HEK293T (cell line): ENCODE measurements at regions not wholly inside any gene's neighbourhood (a gene's known extent, or its start where the extent isn't known, plus 50 kb on each side); places are given as distances from the start of the nearest gene placed in this dataset.

Experiments
- ARNT ChIP-seq: fragments of 450-650 bp; IDR thresholded peaks from 2 replicates; pipeline ENCODE4 v1.6.1; 2017; ENCODE audit warnings: mild to moderate bottlenecking
- FOXA1 ChIP-seq: fragments of 450-650 bp; IDR thresholded peaks from 2 replicates; pipeline ENCODE4 v1.6.1; 2016; ENCODE audit warnings: mild to moderate bottlenecking
- FOXK2 ChIP-seq: fragments of 450-650 bp; IDR thresholded peaks from 2 replicates; pipeline ENCODE4 v1.6.1; 2016; ENCODE audit warnings: mild to moderate bottlenecking
- FOXM1 ChIP-seq: fragments of 450-650 bp; IDR thresholded peaks from 2 replicates; pipeline ENCODE4 v1.6.1; 2017; ENCODE audit warnings: mild to moderate bottlenecking, borderline replicate concordance
- PKNOX1 ChIP-seq: fragments of 450-650 bp; IDR thresholded peaks from 2 replicates; pipeline ENCODE4 v1.6.1; 2016
- SP1 ChIP-seq: fragments of 450-650 bp; IDR thresholded peaks from 2 replicates; pipeline ENCODE4 v1.6.1; 2017
- SUZ12 ChIP-seq: fragments of 450-650 bp; IDR thresholded peaks from 2 replicates; pipeline ENCODE4 v1.6.1; 2016; ENCODE audit warnings: mild to moderate bottlenecking
- TARDBP ChIP-seq: fragments of 450-650 bp; IDR thresholded peaks from 2 replicates; pipeline ENCODE4 v1.6.1; 2016

- TF ChIP-seq SUZ12 (no peak), ARNT (no peak), PKNOX1 (no peak), FOXM1 (no peak), TARDBP (no peak), FOXK2 (no peak), SP1 (no peak), FOXA1 (no peak)
Observed at GRCh38 chr4:138032222-138032621, 209.9 kb downstream of the SLC7A11 start.
